ENCODE measurements at regions not wholly inside any gene's neighbourhood (a gene's known extent, or its start where the extent isn't known, plus 50 kb on each side); places are given as distances from the start of the nearest gene placed in this dataset.

- intact Hi-C loops (cut with micrococcal nuclease; ENCODE audit: unreplicated experiment) (no loop called here), in situ Hi-C loops (cut with HindIII; ENCODE audit: low pct_unique_long_range_greater_than_20kb, low sequenced_read_pairs) (no loop called here)
- H3K27me3 ChIP-seq (ENCODE audit: control insufficient read depth, insufficient read depth, low read length) = no peaks in the 10 kb centered on the region
- TF ChIP-seq, protein P1, sequence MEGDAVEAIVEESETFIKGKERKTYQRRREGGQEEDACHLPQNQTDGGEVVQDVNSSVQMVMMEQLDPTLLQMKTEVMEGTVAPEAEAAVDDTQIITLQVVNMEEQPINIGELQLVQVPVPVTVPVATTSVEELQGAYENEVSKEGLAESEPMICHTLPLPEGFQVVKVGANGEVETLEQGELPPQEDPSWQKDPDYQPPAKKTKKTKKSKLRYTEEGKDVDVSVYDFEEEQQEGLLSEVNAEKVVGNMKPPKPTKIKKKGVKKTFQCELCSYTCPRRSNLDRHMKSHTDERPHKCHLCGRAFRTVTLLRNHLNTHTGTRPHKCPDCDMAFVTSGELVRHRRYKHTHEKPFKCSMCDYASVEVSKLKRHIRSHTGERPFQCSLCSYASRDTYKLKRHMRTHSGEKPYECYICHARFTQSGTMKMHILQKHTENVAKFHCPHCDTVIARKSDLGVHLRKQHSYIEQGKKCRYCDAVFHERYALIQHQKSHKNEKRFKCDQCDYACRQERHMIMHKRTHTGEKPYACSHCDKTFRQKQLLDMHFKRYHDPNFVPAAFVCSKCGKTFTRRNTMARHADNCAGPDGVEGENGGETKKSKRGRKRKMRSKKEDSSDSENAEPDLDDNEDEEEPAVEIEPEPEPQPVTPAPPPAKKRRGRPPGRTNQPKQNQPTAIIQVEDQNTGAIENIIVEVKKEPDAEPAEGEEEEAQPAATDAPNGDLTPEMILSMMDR (IDR thresholded peaks at IDR 0.05) = no peak
- TF ChIP-seq POLR2AphosphoS5 (IDR thresholded peaks at IDR 0.05; ENCODE audit: low read depth, low read length) = no peak
- no peak for TF ChIP-seq REST (IDR thresholded peaks at IDR 0.05; ENCODE audit: insufficient read depth in 1 of 2, low read depth in 2 of 2, low read length in 1 of 2)
- TF ChIP-seq TCF7L2 (IDR thresholded peaks at IDR 0.05; ENCODE audit: low read depth, low read length) = no peak
- TF ChIP-seq SIN3A (IDR thresholded peaks at IDR 0.05; ENCODE audit: borderline replicate concordance, insufficient read depth, low read depth, low read length) = no peak
- no TSS peak for BruUV-seq (replicated peaks)
- ChIA-PET CTCF (interaction anchor here (0.6 kb wide), 1 partner anchor 46 kb away, joined by 4 read pairs; no protein-coding TSS in a partner anchor), POLR2A (no interaction called here)
- DNase-seq (ENCODE audit: low read depth, low spot score) (no peak), ATAC-seq (no peak)
- no peaks in the 10 kb centered on the region for H3K36me3 ChIP-seq (ENCODE audit: control insufficient read depth, insufficient read depth, low read length)
- H3K4me3 ChIP-seq (ENCODE audit: low read depth in 2 of 2, low read length in 2 of 2) = no peak overlapping the region
- H3K27ac ChIP-seq (ENCODE audit: low read length) = no peak overlapping the region
- peaks cover 6% of the 10 kb centered on the region for H3K4me1 ChIP-seq (ENCODE audit: control insufficient read depth, insufficient read depth, low read length)
- no peaks in the 10 kb centered on the region for H3K9me3 ChIP-seq (ENCODE audit: control insufficient read depth, insufficient read depth, low read depth, low read length)
Measured at GRCh38 chr20:57043669-57044268, 222.7 kb downstream of the BMP7 start.

DNA sequence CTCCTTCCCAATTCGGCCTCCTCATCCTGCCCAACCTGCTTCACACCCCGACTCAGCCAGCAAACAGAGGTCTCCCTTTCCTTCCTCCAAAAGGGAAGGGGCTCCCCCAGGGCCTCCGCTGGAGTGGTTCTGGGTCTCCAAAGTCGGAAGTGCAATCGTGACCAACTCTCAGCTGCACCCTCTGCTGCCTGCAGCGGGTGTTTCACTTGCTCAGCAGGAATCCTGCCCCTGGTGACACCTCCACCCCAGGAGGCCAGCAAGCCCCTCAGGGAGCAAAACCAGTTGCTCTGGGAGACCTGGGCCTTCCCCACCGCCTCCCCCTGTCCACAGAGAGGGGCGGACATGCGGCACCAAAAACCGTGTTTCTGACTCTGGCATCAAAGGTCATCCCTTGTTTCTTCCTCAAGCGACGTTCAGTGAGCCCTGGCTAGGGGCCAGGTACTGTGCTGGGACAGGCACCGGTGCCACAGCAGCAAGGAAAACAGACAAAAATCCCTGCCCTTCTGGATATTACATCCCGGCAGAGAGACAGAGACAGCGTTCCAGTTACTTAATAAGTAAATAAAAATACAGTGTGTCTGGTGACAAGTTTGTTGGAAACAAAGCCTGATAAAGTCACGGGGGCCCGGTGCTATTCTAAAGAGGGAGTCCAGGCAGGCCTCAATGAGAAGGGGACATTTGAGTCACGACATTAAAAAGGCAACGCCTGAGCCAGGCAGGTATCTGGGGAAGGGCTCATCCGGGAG lies 219.0 kb downstream of the BMP7 start:
- TF ChIP-seq, protein P1 (IDR thresholded peaks at IDR 0.05) = peak; percentile 53
- TF ChIP-seq REST (IDR thresholded peaks at IDR 0.05; ENCODE audit: insufficient read depth in 1 of 2, low read depth in 2 of 2, low read length in 1 of 2) = no peak
- Histone ChIP-seq H3K27me3 (ENCODE audit: control insufficient read depth, insufficient read depth, low read length) (no peaks in the 10 kb centered on the region), H3K9me3 (ENCODE audit: control insufficient read depth, insufficient read depth, low read depth, low read length) (no peaks in the 10 kb centered on the region), H3K36me3 (ENCODE audit: control insufficient read depth, insufficient read depth, low read length) (no peaks in the 10 kb centered on the region), H3K4me3 (ENCODE audit: low read depth in 2 of 2, low read length in 2 of 2) (no peak overlapping the region), H3K4me1 (ENCODE audit: control insufficient read depth, insufficient read depth, low read length) (peaks cover 6% of the 10 kb centered on the region), H3K27ac (ENCODE audit: low read length) (no peak overlapping the region)
- POLR2A ChIA-PET = no interaction called here
- no TSS peak for BruUV-seq (replicated peaks)
- DNase-seq (ENCODE audit: low read depth, low spot score) = no peak
- in situ Hi-C loops (cut with HindIII; ENCODE audit: low pct_unique_long_range_greater_than_20kb, low sequenced_read_pairs) = no loop called here
- CTCF ChIA-PET = interaction anchor here (0.6 to 0.7 kb wide), 2 partner anchors 40 to 264 kb away, joined by 4 read pairs; no protein-coding TSS in a partner anchor
- peak; percentile 65 for ATAC-seq
- intact Hi-C loops (cut with micrococcal nuclease; ENCODE audit: unreplicated experiment) = loop anchor here (2.0 kb wide), 1 partner anchor 497 kb away; no protein-coding TSS in a partner anchor
